HG02973 (cell line): ENCODE measurements at regions not wholly inside any gene's neighbourhood (a gene's known extent, or its start where the extent isn't known, plus 50 kb on each side); places are given as distances from the start of the nearest gene placed in this dataset.

Source experiments
- ATAC-seq: cut with Tn5 transposase; IDR thresholded peaks from one replicate; pipeline ENCODE4 v1.9.1; 2021; ENCODE audit warnings: moderate library complexity; ENCODE audit not compliant: unreplicated experiment

DNA sequence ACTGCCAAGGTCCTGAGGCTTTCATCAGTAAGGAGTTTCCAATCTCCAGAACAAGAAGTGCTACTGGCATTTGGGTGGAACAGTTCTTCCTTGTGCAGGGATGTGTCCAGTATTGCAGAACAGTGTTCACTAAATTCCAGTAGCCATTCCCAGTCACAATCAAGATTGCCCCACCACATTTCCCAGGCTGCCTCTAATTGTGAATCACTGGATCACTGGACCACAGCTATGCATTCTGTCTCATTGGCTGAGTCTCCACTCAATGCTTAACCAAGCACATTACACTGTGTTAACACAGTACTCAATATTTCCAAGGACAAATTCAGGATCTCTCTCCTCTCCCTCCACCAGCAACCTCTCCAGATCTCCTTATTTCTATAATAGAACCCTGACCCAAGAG is 160.2 kb upstream of the CCDC150 start:
- no peak for ATAC-seq

DNA sequence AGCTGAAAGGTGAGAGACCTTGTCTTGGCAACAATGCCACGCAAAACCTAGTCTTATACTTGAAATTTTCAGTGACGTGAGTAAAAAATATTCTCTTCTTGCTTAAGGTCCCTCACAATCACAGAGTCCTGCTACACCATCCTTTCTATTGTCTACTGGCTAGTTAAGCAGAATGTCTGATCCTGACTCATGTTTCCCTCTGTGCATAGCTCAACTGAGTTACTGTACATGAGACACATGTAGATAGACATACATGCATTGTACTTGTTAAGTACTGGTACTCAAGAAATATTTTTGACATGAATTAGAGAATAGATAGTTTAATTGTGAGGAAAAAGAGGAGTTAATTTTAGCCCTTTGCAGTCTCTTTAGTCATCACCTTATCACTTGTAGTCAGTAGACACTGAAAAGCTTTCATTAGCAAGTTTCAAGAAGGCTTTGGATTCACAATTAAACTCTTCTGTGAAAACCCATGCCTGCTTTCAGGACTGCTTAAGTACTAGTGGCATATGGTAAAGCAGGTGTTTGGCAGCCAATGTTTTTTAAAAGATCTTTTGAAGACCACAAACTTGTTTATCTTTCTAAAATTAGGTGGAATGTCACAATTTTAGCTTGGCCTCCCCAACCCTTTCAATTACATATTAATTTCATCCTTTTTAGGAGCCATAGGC is 158.7 kb upstream of the CCDC150 start:
- ATAC-seq, result no peak

DNA sequence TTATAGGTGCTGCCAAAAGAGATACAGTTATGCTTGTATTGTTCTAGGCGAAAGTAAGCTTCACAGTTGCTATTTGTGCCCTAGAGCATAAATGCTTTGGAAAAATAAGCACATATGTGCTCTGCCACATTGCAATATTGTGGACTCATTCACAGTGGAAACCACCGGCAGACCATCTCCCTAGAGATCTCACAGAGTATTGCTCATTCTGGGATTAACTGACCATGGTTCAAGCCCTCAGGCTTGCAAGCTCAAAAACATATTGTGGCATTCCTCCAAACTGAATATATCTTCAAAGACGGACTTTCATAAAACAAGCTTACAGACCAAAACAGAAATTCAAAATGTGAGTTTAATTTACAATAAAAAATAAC is 158.2 kb upstream of the CCDC150 start:
- ATAC-seq, result no peak

DNA sequence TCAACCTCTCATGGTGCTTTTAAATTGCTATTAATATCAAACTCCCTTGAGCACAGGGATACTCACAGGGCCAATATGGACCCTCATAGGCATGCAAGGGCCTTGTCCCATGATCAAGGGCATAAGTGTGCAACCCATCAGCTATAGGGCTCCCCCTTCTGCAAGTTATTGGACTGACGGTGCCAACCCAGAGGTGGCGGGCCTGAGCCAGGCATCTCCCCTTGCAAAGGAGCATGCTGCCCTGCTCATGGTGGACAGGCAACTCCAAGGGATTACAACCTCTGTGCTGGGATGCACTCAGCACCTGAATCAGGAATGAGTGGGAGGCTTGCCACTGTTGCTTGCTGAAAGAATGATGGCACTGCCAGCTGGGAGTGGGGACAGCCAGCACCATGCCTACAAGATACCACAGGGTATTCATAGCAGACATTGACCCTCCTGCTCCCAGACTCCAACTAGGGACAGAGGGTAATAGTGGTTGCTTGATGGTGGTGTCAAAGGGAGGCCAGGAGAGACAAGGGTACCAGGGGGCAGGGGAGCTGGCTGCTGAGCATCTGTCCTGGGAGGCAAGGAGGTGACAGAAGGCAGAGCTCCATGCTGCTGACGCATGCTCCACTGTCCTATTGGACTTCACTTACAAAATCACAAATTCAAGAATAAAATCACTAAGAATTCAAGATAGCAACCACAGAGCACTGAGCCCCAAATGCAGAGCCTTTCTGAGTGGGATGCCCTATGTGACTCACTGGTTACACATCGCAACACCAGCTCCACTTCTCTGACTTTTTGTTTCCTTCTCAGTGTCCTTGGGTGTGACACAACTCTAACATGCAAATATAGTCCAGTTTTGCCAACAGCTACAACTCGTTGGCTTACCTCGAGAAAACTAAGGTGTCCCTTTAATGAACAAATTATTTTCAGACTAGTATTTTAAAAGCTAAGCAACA is 157.1 kb upstream of the CCDC150 start:
- no peak for ATAC-seq

DNA sequence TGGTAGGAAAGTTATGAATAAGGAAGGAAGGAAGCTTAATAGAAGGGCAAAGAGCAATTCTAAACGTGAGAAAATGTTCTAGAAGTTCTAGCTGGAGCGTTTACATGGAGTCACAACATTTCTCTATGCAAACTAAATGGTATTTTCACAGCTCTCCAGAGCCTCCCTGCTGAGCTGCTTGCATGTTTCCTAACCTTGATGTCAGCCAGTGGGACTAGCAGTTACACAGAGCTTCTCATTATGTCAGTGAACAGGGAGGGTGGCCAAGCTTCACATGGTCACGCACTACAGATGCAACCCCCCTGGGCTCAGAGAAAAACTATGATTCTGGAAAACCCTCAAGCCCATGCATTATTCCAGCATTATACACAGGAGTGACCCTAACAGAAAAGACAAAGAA is 153.4 kb upstream of the CCDC150 start:
- ATAC-seq, result no peak

DNA sequence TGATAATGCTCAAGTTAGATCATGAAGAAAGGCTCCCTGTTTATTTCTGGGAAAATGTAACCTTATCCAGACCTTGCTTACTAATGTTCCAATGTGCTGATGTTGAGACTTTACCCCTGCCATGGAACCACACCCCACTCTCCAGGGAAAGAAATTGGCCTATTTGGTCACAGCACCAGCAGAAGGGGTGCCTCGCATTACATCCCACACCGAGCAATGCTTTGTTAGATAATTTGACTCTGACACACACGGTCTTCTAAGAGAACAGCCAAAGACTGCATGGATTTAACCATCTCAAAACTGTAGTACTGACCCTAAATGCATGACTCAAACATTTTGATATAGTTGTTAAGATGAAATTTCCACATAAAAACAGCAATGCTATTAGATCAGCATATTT is 152.1 kb upstream of the CCDC150 start:
- no peak for ATAC-seq

DNA sequence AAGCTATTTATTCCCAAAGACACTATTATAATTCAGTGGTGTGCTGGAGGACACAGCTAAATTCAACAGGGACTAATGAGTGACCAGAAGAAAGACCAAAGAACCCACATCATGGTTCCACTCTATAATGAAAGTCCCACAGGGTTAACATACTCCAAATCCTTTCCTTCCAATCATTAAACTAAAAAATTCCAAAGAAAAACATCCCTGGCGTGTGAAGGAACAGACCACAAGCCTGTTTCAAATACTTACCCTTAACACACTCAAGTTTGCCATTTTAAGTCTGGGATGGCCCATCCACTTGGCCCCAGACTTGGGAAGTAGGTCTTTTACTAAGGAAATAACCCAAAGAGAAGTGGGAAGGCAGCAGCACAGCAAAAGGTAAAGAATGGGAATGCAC is 150.1 kb upstream of the CCDC150 start:
- no peak for ATAC-seq

DNA sequence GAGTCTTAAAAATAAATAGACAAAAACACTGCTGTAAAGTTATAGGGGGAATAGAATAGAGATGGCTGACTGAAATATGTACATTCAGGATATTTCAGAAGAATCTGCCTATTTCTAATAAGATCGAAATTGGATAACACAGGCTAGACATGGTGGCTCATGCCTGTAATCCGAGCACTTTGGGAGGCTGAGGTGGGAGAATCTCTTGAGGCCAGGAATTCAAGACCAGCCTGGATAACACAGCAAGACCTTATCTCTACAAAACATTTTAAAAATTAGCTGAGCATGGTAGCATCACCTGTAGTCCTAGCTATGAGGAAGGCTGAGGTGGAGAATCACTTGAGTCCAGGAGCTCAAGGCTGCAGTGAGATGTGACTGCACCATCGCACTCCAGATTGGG is 146.6 kb upstream of the CCDC150 start:
- ATAC-seq, result no peak

DNA sequence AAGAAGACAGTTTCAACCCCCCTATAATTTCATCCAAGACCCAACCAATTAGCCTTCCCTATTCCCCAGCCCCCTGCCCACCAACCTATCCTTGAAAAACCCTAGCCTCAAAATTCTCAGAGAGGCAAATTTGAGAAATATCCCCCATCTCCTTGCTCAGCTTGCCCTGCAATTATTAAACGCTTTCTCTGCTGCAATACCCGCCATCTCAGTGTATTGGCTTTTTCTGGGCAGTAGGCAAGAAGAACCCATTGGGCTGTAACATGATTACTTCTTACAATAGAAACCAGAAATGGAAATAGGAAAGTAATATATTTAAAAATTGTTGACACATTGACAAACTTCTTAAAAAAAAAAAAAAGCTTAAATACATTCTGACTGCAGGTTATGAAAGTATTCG is 140.6 kb upstream of the CCDC150 start:
- ATAC-seq, result no peak

DNA sequence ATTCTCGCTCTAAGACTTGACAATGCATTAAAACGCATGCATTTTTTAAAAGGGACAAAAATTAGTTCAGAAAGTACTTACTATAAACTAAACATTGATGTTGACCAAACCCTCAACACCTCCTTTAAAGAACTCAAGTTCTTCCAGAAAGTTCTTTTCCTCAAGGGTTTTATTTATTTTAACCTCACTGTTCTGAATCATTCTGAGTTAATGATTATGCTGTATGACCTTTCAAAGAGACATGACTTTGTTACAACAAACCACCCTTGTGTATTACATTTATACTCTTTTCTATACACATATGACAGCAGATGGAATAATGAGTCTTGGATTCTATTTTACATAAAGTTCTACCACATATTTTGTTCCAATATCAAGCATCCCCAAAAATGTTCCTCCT is 139.8 kb upstream of the CCDC150 start:
- ATAC-seq, result no peak

DNA sequence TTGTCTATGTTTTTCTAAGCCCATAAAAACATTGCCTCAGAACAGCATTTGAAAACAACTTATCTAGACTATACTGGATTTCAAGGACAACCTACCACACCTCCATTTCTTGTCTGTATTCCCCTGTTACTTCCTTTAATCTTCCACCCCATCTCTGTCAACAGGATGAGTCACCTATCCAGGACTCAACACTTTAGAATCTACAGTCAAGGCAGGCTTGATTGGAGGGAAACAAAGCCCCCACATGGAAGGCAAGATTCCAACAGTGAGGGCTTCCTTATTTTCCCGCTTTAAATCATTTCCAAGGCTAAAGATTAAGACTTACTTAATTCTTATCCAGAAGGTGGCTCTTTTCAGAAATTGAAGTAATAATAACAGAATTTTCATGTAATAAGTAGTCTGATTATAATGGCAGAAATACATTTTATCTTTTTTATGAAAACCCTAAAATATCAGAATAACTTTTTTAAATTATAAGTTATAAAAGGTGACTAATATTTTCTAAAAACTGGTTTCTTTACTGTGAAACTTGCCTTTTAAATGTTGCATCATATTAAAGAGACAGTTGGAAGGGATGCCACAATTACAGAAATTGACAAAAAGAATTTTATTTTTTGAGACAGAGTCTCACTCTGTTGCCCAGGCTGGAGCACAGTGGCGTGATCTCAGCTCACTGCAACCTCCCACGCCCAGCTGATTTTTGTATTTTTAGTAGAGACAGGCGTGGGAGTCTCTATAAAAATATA is 138.7 kb upstream of the CCDC150 start:
- ATAC-seq, result no peak

DNA sequence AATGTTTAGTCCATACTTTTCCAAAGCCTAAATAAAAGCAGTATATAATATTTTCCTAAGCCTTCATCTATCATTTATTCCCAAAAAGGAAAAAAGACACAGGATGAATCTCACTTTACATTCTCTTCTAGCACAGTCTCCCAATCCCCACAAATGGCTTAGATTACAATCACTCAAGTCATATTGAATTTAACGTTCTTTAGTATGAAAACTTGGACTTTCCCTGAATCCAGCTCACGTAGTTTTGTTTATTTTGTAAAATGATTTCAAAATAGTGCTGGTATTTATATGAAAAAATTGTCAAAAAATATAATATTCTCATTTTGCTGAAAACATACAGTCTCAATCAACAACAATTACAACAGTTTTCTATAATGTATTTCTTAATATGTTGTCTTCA is 137.7 kb upstream of the CCDC150 start:
- ATAC-seq, result no peak

DNA sequence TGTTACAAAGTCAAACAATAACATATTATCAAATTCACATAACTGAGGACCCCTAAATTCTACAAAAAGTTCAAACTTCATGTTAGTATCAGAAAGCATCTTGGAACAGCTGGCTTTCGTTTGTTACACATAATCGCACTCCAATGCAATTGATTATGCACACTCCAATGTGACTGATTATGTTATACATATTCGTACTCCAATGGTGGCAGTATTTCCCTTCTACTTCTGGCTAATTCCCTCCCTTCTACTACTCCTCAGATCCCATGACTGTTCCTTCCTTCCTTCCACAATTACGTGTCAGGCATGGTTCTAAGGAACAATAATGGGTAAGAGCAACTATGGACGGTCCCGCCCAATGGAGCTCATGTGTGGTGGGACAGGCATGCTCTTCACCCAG is 137.1 kb upstream of the CCDC150 start:
- no peak for ATAC-seq

DNA sequence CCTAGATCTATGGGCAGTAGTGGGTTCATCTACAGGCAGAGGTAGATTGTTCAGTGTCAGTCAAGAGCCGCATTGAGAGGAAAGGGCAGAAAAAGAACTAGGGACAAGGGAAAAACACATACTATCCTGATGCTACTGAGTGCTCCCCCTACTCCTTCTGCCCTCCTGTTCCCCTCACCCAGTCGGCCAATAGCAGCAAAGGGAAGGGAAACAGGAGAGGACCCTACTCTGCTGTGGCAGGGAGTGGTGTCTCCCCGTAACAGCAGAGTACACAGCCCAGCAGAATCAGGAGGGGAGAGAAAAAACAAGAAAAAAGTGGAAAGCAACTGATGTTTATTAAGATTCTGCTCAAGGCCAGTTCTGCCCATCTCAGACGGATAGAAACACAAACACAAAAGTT is 136.1 kb upstream of the CCDC150 start:
- ATAC-seq, result no peak

DNA sequence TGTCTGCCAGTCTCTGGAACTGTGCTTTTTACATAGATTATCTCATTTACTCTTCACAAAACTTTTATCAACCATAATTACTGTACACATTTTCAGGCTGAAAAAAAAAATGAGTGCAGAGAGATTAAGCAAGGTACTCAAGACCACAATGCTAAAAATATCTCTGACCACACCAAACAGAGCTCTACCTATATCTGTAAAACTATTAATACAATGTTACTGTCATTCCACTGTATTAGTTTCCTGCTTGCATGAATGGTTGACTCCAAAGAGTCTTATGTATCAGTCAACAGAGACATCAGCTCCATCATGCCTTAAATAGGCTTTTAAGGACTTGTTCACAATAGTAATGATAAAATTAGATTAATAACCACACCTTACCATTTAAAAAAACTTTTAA is 134.7 kb upstream of the CCDC150 start:
- ATAC-seq, result no peak

DNA sequence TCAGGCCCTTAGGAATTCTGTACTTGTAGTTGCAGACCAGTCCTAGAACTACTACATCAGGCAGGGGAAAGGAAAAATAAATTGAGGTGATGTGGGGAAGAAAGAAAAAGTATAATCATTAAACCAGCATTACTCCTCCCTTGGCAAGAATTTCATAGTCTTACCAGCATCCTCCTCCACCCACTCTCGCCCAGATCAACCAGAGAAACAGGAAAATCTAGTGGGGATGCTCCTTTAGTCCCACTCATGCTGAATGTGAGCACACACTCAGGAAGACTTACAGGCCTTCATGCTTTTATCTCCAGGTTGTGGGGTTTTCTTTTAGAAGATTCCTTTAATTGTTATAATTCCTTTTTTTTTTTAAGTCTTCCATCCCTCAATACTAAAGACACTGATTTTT is 129.3 kb upstream of the CCDC150 start:
- no peak for ATAC-seq

DNA sequence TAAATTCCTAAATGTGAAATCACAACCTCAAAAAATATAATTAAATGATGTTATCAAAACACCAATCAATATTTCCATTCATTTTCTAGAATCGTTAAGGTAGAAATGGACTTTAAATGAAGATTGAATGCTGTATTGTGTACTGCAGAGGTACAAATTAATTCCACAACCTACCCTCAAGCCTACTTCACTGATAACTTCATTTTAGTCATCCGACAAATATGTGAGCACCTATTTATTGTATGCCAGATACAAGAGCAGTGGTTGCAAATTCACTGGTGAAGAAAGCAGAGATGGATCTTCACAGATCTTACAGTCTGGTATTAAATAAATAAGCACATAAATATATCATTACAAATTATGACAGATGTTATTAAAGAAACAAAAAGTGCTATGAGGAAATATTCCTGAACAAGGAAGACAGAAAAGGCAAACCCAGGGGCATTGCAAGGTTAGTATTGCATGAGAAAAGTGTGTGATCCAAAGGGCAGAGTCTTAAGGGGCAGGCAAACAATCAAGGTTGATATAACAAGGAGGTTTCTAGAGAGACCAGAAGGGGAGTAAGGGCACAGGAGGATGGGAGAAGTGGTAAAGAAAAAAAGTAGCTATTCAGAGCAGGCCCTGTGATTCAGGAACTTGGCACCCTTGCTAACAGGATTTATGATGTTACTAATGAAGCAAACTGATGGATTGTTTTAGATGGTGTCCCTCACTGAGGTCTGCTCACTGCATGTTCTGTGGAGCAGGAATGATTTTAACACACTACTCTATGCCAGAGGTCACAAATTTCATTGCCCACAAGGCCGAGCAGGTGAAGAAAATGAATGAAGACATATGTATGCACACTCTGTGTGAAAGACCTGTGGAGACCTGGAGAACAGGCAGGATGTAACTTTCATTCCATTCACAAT is 128.0 kb upstream of the CCDC150 start:
- ATAC-seq, result no peak

DNA sequence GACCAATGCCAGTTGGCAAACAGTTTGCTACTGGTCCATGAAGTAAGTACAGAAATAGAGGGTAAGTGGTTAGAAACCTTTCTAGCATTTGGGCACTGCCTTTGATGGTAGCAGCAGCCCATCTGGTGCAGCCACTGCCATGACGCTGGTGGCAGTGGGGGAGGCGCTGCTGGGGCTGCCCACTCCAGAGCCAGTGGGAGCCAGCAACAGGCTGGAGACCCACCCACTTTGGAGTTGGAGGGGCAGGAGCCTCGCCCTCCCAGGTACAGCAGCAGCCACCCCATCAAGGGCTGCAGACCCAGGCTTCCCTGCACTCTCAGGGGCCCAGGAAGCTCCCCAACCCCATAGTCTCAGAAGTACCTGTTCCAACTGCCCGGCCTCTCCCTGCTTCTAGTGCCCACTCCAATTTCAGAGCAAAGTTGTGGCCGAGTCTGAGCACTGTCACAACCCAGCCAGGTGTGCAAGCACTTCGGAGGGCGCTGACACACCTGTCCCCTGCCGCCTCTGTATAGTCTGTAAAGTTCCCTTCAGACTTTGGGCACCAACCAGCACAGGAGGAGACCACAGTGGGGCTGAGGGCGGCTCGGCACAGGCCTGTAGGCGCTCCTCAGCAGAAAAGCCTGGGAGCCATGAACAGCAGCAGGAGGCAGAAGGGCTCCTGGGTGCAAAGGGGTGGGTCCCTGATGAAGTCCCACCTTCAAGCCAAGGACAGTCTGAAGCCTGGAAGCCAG is 125.6 kb upstream of the CCDC150 start:
- ATAC-seq, result no peak

DNA sequence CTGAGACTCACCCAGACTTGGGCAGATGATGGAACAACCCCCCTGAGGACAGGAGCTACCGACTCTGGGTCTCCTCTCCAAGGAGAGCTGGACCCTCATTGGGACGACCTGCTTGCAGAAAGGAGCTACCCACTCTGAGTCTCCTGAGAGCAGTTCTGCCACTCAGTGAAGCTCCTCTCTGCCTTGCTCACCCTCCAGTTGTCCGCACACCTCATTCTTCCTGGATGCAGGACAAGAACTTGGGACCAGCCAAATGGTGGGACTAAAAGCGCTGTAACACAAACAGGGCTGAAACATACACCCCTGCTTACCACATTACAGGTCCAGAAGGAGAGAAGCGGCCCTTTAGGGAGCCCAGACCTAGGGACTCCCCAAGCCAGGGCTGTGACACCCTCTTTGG is 124.9 kb upstream of the CCDC150 start:
- no peak for ATAC-seq

DNA sequence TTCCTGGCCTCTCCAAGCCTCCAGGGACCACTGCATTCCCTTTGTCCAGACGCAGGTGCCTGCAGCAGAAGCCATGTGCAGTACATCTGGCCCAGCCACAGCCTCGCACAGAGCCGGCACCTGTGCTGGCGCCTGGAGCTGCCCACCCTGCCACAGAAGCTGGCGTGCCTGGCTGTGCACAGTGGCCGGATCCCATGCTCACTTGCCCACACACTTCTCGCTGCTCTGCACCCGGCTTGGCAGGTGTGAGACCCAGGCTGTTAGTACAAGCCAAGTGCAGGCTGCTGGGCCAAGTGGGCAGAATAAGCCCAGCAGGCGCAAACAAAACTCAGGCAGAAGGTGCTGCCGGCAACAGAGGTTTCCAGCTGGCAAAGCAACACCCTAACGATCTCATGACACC is 124.5 kb upstream of the CCDC150 start:
- ATAC-seq, result no peak
